Head of caudate nucleus (tissue), 42 donors: ENCODE measurements at regions not wholly inside any gene's neighbourhood (a gene's known extent, or its start where the extent isn't known, plus 50 kb on each side); places are given as distances from the start of the nearest gene placed in this dataset.
"Not testable (repeated sequence)": the region's sequence is repeated elsewhere in the genome, so short reads cannot be mapped to it uniquely, and the experiment has no call there.

Experiments used
- DNase-seq, 42 donors: peaks; one replicate each; pipeline versions ENCODE4 v3.0.0 to v3.0.0-alpha.2; 2020 to 2021; ENCODE audit warnings: mixed read lengths in 7 of 42
- intact Hi-C: fragments of 100-400 bp; cut with DNase I; formaldehyde crosslinking; loops from one replicate; pipeline ENCODE4 v1.15.0; 2022

- DNase-seq, result no peak
- intact Hi-C loops, result no loop called here
Measured at GRCh38 chr4:116015062-116015461, 901.6 kb upstream of the NDST4 start.

GRCh38 chr4:116010923-116011322, 897.5 kb upstream of the NDST4 start:
- intact Hi-C loops, result no loop called here
- DNase-seq, result no peak

DNA sequence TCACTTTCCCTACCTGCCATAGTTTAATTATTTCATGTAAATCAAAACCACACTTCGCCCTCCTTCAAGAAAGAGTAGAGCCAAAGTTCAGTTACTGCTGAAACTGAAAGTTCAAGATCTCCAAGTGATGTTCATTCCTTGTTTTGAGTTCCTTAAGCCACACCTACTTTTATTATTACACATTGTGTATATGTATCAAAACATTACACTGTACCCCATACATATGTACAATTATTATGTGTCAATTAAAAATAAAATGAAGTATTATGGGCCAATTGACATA, 892.3 kb upstream of the NDST4 start:
- no peak for DNase-seq
- intact Hi-C loops, result no loop called here

GRCh38 chr4:116005037-116005805, 891.8 kb upstream of the NDST4 start:
- DNase-seq, result no peak
- intact Hi-C loops, result no loop called here

GRCh38 chr4:116001291-116001690, 887.9 kb upstream of the NDST4 start:
- intact Hi-C loops, result no loop called here
- DNase-seq, result no peak

DNA sequence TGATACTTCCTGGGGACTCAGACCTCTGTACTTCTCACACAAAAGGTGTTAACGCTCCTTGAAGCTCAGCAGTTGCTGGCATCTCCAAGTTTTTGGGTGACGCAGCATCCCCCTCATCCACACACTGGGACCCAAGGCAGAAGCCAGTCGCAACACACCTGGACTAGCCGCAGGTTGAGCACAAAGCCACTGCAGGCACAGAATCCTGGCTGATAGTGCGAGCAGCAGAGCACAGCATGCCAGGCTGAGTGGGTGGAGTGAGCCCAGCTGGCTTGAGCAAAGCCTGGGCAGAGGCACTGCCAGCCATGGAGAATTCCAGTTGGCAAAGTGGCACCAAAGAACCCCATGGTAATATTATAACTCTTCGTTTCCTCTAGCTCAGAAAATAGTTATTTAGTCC, 873.2 kb upstream of the NDST4 start:
- intact Hi-C loops, result no loop called here
- DNase-seq, result no peak

DNA sequence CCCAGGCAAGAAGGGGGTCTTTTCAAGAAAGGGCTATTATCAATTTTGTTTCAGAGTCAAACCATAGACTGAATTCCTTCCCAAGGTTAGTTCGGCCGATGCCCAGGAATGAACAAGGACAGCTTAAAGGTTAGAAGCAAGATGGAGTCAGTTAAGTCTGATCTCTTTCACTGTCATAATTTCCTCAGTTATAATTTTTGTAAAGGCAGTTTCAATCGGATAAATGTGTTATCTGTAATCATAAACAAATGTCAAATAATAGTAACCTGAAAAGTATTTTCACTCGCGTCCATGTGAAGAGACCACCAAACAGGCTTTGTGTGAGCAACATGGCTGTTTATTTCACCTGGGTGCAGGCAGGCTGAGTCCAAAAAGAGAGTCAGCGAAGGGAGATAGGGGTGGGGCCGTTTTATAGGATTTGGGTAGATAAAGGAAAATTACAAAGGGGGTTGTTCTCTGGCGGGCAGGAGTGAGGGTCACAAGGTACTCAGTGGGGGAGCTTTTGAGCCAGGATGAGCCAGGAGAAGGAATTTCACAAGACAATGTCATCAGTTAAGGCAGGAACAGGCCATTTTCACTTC, 862.1 kb upstream of the NDST4 start:
- intact Hi-C loops, DNase-seq: not testable (repeated sequence)

GRCh38 chr4:115973768-115974167, 860.3 kb upstream of the NDST4 start:
- intact Hi-C loops, result no loop called here
- DNase-seq, result no peak

DNA sequence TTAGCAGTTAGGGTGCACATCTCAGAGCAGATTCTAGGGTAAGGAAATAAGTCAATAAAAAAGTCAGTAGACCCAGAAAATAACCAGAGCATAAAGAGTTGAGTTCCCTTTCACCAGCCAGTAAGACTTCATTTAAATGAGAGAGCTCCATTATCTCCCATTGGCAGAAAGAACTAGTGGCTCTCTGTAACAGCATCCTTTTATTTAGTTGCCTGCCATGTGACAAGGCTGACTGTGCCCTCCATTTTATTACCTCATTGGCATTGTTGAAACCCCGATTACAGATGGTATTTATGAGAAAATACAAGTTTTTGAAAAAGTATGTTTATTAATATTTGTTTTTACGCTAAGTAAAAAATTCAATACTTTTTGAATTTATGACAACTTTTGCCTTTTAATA, 859.5 kb upstream of the NDST4 start:
- DNase-seq, result no peak
- intact Hi-C loops, result no loop called here

- intact Hi-C loops, result no loop called here
Measured at GRCh38 chr4:115970859-115971258, 857.4 kb upstream of the NDST4 start.

GRCh38 chr4:115969756-115970155, 856.3 kb upstream of the NDST4 start:
- intact Hi-C loops, result no loop called here
- no peak for DNase-seq

More at GRCh38 chr4:115970859-115971258, 857.4 kb upstream of the NDST4 start:
- DNase-seq, result no peak

GRCh38 chr4:115965588-115965987, 852.2 kb upstream of the NDST4 start:
- DNase-seq, result no peak
- intact Hi-C loops, result no loop called here

- DNase-seq, intact Hi-C loops: not testable (repeated sequence)
Measured at GRCh38 chr4:115956054-115956796, 842.8 kb upstream of the NDST4 start.

GRCh38 chr4:115950806-115951205, 837.4 kb upstream of the NDST4 start:
- no peak for DNase-seq
- intact Hi-C loops, result no loop called here

- intact Hi-C loops, DNase-seq: not testable (repeated sequence)
Measured at GRCh38 chr4:115949974-115950743, 836.7 kb upstream of the NDST4 start.

- intact Hi-C loops, result no loop called here
Measured at GRCh38 chr4:115945026-115945425, 831.6 kb upstream of the NDST4 start.

DNA sequence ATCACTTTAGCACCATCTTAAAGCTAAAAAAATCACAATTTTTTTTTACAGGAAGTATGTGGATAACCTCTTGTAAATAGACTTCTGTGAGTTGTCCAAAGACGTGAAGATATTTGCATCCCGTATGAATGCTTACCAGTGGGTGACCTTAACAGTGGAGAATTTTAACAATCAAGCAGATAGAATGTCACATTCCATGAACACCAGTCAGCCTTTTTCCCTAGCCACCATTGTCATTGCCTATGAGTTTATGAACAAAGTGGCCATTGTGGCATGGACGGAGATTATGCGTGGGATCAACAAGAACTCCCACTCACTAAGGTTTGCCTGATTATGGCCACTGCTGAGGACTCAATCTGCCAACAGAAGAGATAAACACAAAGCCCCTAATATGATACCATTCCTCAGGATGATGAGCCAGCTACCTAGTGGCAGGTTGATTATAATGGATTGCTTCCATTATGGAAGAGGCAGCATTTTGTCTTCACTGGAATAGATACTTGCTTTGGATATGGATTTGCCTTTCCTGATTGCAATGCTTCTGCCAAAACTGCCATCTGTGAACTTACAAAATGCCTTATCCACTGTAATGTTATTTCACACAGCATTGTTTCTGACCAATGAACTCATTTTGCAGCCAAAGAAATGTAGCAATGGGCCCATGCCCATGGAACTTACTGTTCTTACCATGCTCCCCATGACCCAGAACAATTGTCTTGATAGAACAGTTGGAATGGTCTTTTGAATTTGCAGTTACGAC, 830.9 kb upstream of the NDST4 start:
- no peak for DNase-seq
- intact Hi-C loops, result no loop called here

More at GRCh38 chr4:115945026-115945425, 831.6 kb upstream of the NDST4 start:
- no peak for DNase-seq

DNA sequence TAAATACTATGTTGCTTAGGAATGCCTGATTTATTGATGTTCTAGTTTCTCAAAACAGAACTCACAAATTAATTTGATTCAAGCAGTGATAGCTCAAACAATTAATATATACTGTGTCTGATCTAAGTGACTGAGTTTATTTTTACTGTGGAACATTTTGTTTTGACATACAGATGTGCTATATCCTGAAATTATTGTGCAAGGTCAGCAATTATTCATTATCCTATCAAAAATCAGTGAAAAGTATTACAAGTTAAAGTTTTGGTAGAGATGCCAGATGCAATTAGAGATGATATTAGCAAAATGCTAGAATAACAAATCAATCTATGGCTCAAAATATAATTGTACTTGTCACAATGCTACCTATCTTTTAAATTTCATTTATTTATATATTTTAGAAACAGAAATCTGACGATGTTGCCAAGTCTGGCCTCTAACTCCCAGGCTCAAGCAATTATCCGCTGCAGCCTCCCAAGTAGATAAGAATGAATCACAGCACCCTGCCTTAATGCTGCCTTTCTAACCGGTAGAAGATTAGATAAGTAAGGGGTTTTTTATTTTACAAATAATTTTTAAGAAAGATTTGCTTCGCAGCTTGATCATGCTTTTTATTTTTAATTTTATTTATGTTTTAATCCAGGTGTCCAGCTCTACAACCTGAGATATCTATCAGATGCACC, 825.5 kb upstream of the NDST4 start:
- no peak for DNase-seq
- intact Hi-C loops, result no loop called here
